B cell (primary cell): ENCODE measurements at regions not wholly inside any gene's neighbourhood (a gene's known extent, or its start where the extent isn't known, plus 50 kb on each side); places are given as distances from the start of the nearest gene placed in this dataset.

Source experiments
- CTCF ChIP-seq: fragments of 200-600 bp; IDR thresholded peaks from one replicate; pipeline ENCODE4 v1.8.0; 2022; ENCODE audit warnings: antibody characterized with exemption, mild to moderate bottlenecking
- EZH2 ChIP-seq: IDR thresholded peaks from 2 replicates; pipeline ENCODE4 v1.6.1; 2012; ENCODE audit warnings: borderline replicate concordance, low read depth, mild to moderate bottlenecking, moderate library complexity, low read length; ENCODE audit not compliant: insufficient read depth, poor library complexity, severe bottlenecking

GRCh38 chr4:100952590-100952989 lies 394.7 kb downstream of the PPP3CA start:
- TF ChIP-seq CTCF: no peak
- no peak for TF ChIP-seq EZH2
